Erythroblast (primary cell): ENCODE measurements at regions not wholly inside any gene's neighbourhood (a gene's known extent, or its start where the extent isn't known, plus 50 kb on each side); places are given as distances from the start of the nearest gene placed in this dataset.

Experiments used
- GATA1 ChIP-seq: IDR thresholded peaks from 2 replicates; pipeline ENCODE4 v1.6.1; 2011; ENCODE audit warnings: low read depth, mild to moderate bottlenecking, control low read depth, low read length, moderate library complexity
- POLR2A ChIP-seq: IDR thresholded peaks from 2 replicates; pipeline ENCODE4 v1.6.1; 2011; ENCODE audit warnings: mild to moderate bottlenecking, low read length

DNA sequence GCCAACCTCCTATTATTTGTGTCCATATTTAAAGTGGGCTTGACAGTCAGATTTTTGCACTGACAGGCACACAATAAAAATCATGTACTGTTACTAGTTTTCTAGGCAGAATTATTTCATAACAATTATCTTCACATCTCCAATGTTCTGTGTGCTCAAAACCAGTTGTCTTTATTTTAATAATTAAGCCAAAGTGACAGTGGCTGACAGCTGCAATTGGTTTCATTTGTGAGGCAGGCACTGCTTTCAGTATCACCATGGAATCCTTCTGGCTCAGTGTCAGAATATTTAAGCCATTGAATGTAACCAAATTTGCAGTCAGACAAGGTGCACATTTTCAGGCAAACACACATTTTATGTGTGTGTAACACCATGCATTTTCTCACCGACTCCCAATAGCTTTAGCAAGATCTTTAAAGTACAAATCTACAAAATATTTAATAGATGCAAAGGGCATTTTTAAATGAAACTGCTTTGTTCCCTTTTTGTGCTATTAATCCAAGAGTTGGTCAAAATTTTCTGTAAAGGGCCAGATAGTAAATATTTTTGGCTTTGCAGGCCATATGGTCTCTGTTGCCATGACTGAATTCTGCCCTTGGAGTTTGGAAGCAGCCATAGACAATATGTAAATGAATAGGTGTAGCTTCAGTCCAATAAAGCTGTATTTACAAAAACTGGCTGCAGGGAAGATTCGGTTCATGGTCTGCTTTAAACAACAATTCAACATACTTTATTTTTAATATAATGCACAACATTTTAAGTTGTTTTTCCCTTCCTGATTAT lies 486.0 kb downstream of the KCNJ2 start:
- no peak for TF ChIP-seq POLR2A
- TF ChIP-seq GATA1 = no peak
